H9 (cell line): ENCODE measurements at regions not wholly inside any gene's neighbourhood (a gene's known extent, or its start where the extent isn't known, plus 50 kb on each side); places are given as distances from the start of the nearest gene placed in this dataset.

ENCODE experiments used
- DNase-seq: peaks from one replicate; pipeline ENCODE4 v3.0.0-alpha.2; 2017
- H2AFZ ChIP-seq: one replicate; pipeline ENCODE4 v1.6.1; 2013; ENCODE audit warnings: mild to moderate bottlenecking, low read length, control low read depth, moderate library complexity
- H2AK5ac ChIP-seq: 2 replicates; pipeline ENCODE4 v1.6.1; 2013; ENCODE audit warnings: low read length, control low read depth, mixed read lengths; ENCODE audit not compliant: insufficient read length
- H2BK120ac ChIP-seq: one replicate; pipeline ENCODE4 v1.6.1; 2013; ENCODE audit warnings: low read depth, mild to moderate bottlenecking, low read length, control low read depth, inconsistent platforms; ENCODE audit not compliant: poor library complexity, severe bottlenecking
- H2BK12ac ChIP-seq: 2 replicates; pipeline ENCODE4 v1.6.1; 2013; ENCODE audit warnings: low read length, control low read depth, mixed read lengths, low read depth; ENCODE audit not compliant: insufficient read length
- H2BK15ac ChIP-seq: 2 replicates; pipeline ENCODE4 v1.6.1; 2013; ENCODE audit warnings: low read depth, low read length, control low read depth
- H2BK20ac ChIP-seq: one replicate; pipeline ENCODE4 v1.6.1; 2013; ENCODE audit warnings: low read depth, mild to moderate bottlenecking, low read length, control low read depth, inconsistent platforms; ENCODE audit not compliant: poor library complexity, severe bottlenecking
- H2BK5ac ChIP-seq: 2 replicates; pipeline ENCODE4 v1.6.1; 2013; ENCODE audit warnings: low read length, control low read depth, mixed read lengths; ENCODE audit not compliant: insufficient read length
- H3K14ac ChIP-seq: 2 replicates; pipeline ENCODE4 v1.6.1; 2013; ENCODE audit warnings: low read length, control low read depth; ENCODE audit not compliant: insufficient read depth
- H3K18ac ChIP-seq: 2 replicates; pipeline ENCODE4 v1.6.1; 2013; ENCODE audit warnings: low read depth, mild to moderate bottlenecking, mixed read lengths, low read length, control low read depth; ENCODE audit not compliant: insufficient read length
- H3K23ac ChIP-seq: 2 replicates; pipeline ENCODE4 v1.6.1; 2013; ENCODE audit warnings: low read length, control low read depth, mixed read lengths, low read depth; ENCODE audit not compliant: insufficient read length
- H3K23me2 ChIP-seq: 2 replicates; pipeline ENCODE4 v1.6.1; 2013; ENCODE audit warnings: low read depth, mild to moderate bottlenecking, mixed read lengths, low read length, control low read depth; ENCODE audit not compliant: insufficient read length, poor library complexity, severe bottlenecking
- H3K27ac ChIP-seq: 2 replicates; pipeline ENCODE4 v1.5.1; 2013; ENCODE audit warnings: low read length, control low read depth, mixed read lengths, low read depth; ENCODE audit not compliant: insufficient read length
- H3K27me3 ChIP-seq: 2 replicates; pipeline ENCODE4 v1.6.1; 2013; ENCODE audit warnings: low read length, control low read depth, inconsistent platforms; ENCODE audit not compliant: insufficient read depth
- H3K4ac ChIP-seq: 2 replicates; pipeline ENCODE4 v1.6.1; 2013; ENCODE audit warnings: low read depth, mild to moderate bottlenecking, control low read depth, inconsistent platforms, low read length, moderate library complexity
- H3K4me1 ChIP-seq: 2 replicates; pipeline ENCODE4 v1.6.1; 2013; ENCODE audit warnings: low read length, control low read depth, inconsistent platforms; ENCODE audit not compliant: insufficient read depth
- H3K4me2 ChIP-seq: 2 replicates; pipeline ENCODE4 v1.6.1; 2013; ENCODE audit warnings: low read length, control low read depth, mixed read lengths; ENCODE audit not compliant: insufficient read length, insufficient read depth
- H3K56ac ChIP-seq: 2 replicates; pipeline ENCODE4 v1.6.1; 2013; ENCODE audit warnings: low read depth, mild to moderate bottlenecking, mixed read lengths, low read length, control low read depth; ENCODE audit not compliant: insufficient read length
- H3K79me1 ChIP-seq: 2 replicates; pipeline ENCODE4 v1.6.1; 2013; ENCODE audit warnings: low read depth, mild to moderate bottlenecking, moderate library complexity, low read length, control low read depth, inconsistent platforms; ENCODE audit not compliant: insufficient read depth, poor library complexity, severe bottlenecking
- H3K79me2 ChIP-seq: 2 replicates; pipeline ENCODE4 v1.6.1; 2013; ENCODE audit warnings: low read length, control low read depth, inconsistent platforms; ENCODE audit not compliant: insufficient read depth
- H3K9ac ChIP-seq: 2 replicates; pipeline ENCODE4 v1.6.1; 2013; ENCODE audit warnings: low read length, control low read depth, mixed read lengths; ENCODE audit not compliant: insufficient read length; ENCODE audit errors: extremely low read depth
- H3K9me3 ChIP-seq: one replicate; pipeline ENCODE4 v1.6.1; 2013; ENCODE audit warnings: low read depth, low read length, inconsistent platforms; ENCODE audit not compliant: control insufficient read depth
- H3T11ph ChIP-seq: one replicate; pipeline ENCODE4 v1.6.1; 2013; ENCODE audit warnings: mild to moderate bottlenecking, low read length, control low read depth, inconsistent platforms
- H4K20me1 ChIP-seq: one replicate; pipeline ENCODE4 v1.6.1; 2013; ENCODE audit not compliant: control insufficient read depth, insufficient read length, insufficient read depth
- H4K5ac ChIP-seq: 2 replicates; pipeline ENCODE4 v1.6.1; 2013; ENCODE audit warnings: low read depth, mild to moderate bottlenecking, mixed read lengths, low read length, control low read depth; ENCODE audit not compliant: insufficient read length
- H4K8ac ChIP-seq: replicated peaks from 2 replicates; pipeline ENCODE4 v1.6.1; 2013; ENCODE audit warnings: low read length, control low read depth, mixed read lengths, low read depth; ENCODE audit not compliant: insufficient read length
- H4K91ac ChIP-seq: 2 replicates; pipeline ENCODE4 v1.6.1; 2013; ENCODE audit warnings: low read depth, mild to moderate bottlenecking, moderate library complexity, mixed read lengths, low read length, control low read depth; ENCODE audit not compliant: insufficient read length
- H3K27ac Mint-ChIP-seq, 3 experiments: 2 replicates in 2 of 3; 3 replicates in 1 of 3; pipeline ENCODE4 v1.8.0; 2020 to 2021; ENCODE audit warnings: mixed read lengths in 3 of 3, mild to moderate bottlenecking in 1 of 3, moderate library complexity in 1 of 3
- H3K27me3 Mint-ChIP-seq: 2 replicates; pipeline ENCODE4 v1.8.0; 2021; ENCODE audit warnings: low read depth, mild to moderate bottlenecking, moderate library complexity, mixed read lengths
- H3K36me3 Mint-ChIP-seq, 3 experiments: 2 replicates in 2 of 3; 3 replicates in 1 of 3; pipeline ENCODE4 v1.8.0; 2020 to 2021; ENCODE audit warnings: low read depth in 3 of 3, mixed read lengths in 3 of 3; ENCODE audit not compliant: insufficient read depth in 1 of 3
- H3K4me1 Mint-ChIP-seq, 2 experiments: 2 replicates each; pipeline ENCODE4 v1.8.0; 2020; ENCODE audit warnings: mixed read lengths in 2 of 2
- H3K4me3 Mint-ChIP-seq, 2 experiments: 2 replicates in 1 of 2; 3 replicates in 1 of 2; pipeline ENCODE4 v1.8.0; 2020 to 2021; ENCODE audit warnings: mild to moderate bottlenecking in 2 of 2, mixed read lengths in 2 of 2, moderate library complexity in 1 of 2
- H3K9me3 Mint-ChIP-seq, 2 experiments: 2 replicates in 1 of 2; 3 replicates in 1 of 2; pipeline ENCODE4 v1.8.0; 2020; ENCODE audit warnings: mild to moderate bottlenecking in 2 of 2, mixed read lengths in 2 of 2, moderate library complexity in 1 of 2
- CTCF ChIP-seq: fragments of 200-600 bp; sonication (generic); conservative IDR thresholded peaks from 3 replicates; pipeline ENCODE4 v1.8.0; 2021; ENCODE audit warnings: antibody characterized with exemption, mild to moderate bottlenecking
- WGBS: extraction: QIAGEN DNeasy Blood & Tissue Kit; methylation state at CpG from one replicate; pipeline ENCODE4 v1.1.7; 2013; ENCODE audit warnings: missing lambda C conversion rate, low lambda C conversion rate, mixed read lengths; ENCODE audit not compliant: insufficient read length; ENCODE audit errors: extremely low coverage; 5-methylcytosine and 5-hydroxymethylcytosine counted together

GRCh38 chr16:86635926-86636325 is 57.6 kb downstream of the FOXL1 start:
- peaks cover 14% of the 10 kb centered on the region for H3K27me3 Mint-ChIP-seq
- no peak overlapping the region for H3K4ac ChIP-seq
- H3K23ac ChIP-seq, result no peak overlapping the region
- no peak overlapping the region for H3K56ac ChIP-seq
- H3K9ac ChIP-seq, result no peak overlapping the region
- H2BK120ac ChIP-seq, result no peak overlapping the region
- no peak overlapping the region for H3K14ac ChIP-seq
- no peak overlapping the region for H2BK20ac ChIP-seq
- no peak overlapping the region for H2BK5ac ChIP-seq
- no peaks in the 10 kb centered on the region for H3K79me2 ChIP-seq
- H3K4me3 Mint-ChIP-seq, result no peak overlapping the region
- H4K91ac ChIP-seq, result no peak overlapping the region
- no peak for TF ChIP-seq CTCF
- no peaks in the 10 kb centered on the region for H3K4me1 ChIP-seq
- H3K36me3 Mint-ChIP-seq, result no peaks in the 10 kb centered on the region
- no peaks in the 10 kb centered on the region for H3K27me3 ChIP-seq
- no peak overlapping the region for H2AFZ ChIP-seq
- DNase-seq, result no peak
- no peaks in the 10 kb centered on the region for H3K23me2 ChIP-seq
- H3K27ac ChIP-seq, result no peak overlapping the region
- H3K79me1 ChIP-seq, result no peaks in the 10 kb centered on the region
- peaks cover 2% of the 10 kb centered on the region for H4K20me1 ChIP-seq
- no peak overlapping the region for H3T11ph ChIP-seq
- H3K4me1 Mint-ChIP-seq, result peaks cover 9 to 13% of the 10 kb centered on the region in 2 experiments
- no peak overlapping the region for H3K4me2 ChIP-seq
- no peak overlapping the region for H3K18ac ChIP-seq
- WGBS, result no CpG with 5 or more reads among the region's 12 CpGs
- no peak overlapping the region for H4K5ac ChIP-seq
- H3K9me3 ChIP-seq, result no peaks in the 10 kb centered on the region
- no peak overlapping the region for H2BK12ac ChIP-seq
- H2BK15ac ChIP-seq, result no peak overlapping the region
- no peak overlapping the region for H2AK5ac ChIP-seq
- no peak overlapping the region for H4K8ac ChIP-seq
- H3K27ac Mint-ChIP-seq, result no peak overlapping the region
- peaks cover 0 to 2% of the 10 kb centered on the region in 2 experiments; a peak in 2 of 5 replicates for H3K9me3 Mint-ChIP-seq
